WERI-Rb-1 (cell line): ENCODE measurements at regions not wholly inside any gene's neighbourhood (a gene's known extent, or its start where the extent isn't known, plus 50 kb on each side); places are given as distances from the start of the nearest gene placed in this dataset.
A peak's percentile ranks its signal among the peaks of the same experiment; 100 is the strongest.

Experiments used
- DNase-seq: peaks from one replicate; pipeline ENCODE4 v3.0.0-alpha.2; 2020
- H3K27ac ChIP-seq: fragments of 250-450 bp; sonication (Bioruptor Pico); 2 replicates; pipeline ENCODE4 v1.5.1; 2020; ENCODE audit warnings: mild to moderate bottlenecking, moderate library complexity
- H3K27me3 ChIP-seq: fragments of 250-450 bp; sonication (Bioruptor Pico); 2 replicates; pipeline ENCODE4 v1.5.1; 2021; ENCODE audit warnings: mild to moderate bottlenecking, low read depth, moderate library complexity; ENCODE audit not compliant: insufficient read depth, severe bottlenecking
- H3K36me3 ChIP-seq: fragments of 250-450 bp; sonication (Bioruptor Pico); 2 replicates; pipeline ENCODE4 v1.5.1; 2020; ENCODE audit warnings: mild to moderate bottlenecking, moderate library complexity
- H3K4me3 ChIP-seq: 2 replicates; pipeline ENCODE4 v1.5.1; 2011; ENCODE audit warnings: low read depth, mild to moderate bottlenecking, control low read depth, low read length
- H3K9me3 ChIP-seq: fragments of 250-450 bp; sonication (Bioruptor Pico); 2 replicates; pipeline ENCODE4 v1.5.1; 2021; ENCODE audit warnings: mild to moderate bottlenecking, moderate library complexity; ENCODE audit not compliant: severe bottlenecking
- CTCF ChIP-seq: IDR thresholded peaks from 2 replicates; pipeline ENCODE4 v1.5.1; 2011; ENCODE audit warnings: low read depth, mild to moderate bottlenecking, control low read depth, inconsistent platforms, low read length

GRCh38 chr1:239718571-239718970, 332.2 kb downstream of the CHRM3 start:
- Histone ChIP-seq H3K36me3 (no peaks in the 10 kb centered on the region), H3K27ac (no peak overlapping the region), H3K4me3 (no peak overlapping the region), H3K27me3 (no peaks in the 10 kb centered on the region), H3K9me3 (no peaks in the 10 kb centered on the region)
- no peak for TF ChIP-seq CTCF
- no peak for DNase-seq

GRCh38 chr1:239718997-239719628, 332.7 kb downstream of the CHRM3 start:
- H3K27me3 ChIP-seq, result no peaks in the 10 kb centered on the region
- H3K36me3 ChIP-seq, result no peaks in the 10 kb centered on the region
- H3K9me3 ChIP-seq, result no peaks in the 10 kb centered on the region
- H3K4me3 ChIP-seq, result peak overlapping the region; percentile 28
- peak; percentile 39 for DNase-seq
- no peak for TF ChIP-seq CTCF
- H3K27ac ChIP-seq, result no peak overlapping the region

GRCh38 chr1:239719642-239720258, 333.4 kb downstream of the CHRM3 start:
- no peak for TF ChIP-seq CTCF
- H3K9me3 ChIP-seq, result no peaks in the 10 kb centered on the region
- no peak overlapping the region for H3K27ac ChIP-seq
- peak overlapping the region; percentile 28 for H3K4me3 ChIP-seq
- DNase-seq, result no peak
- no peaks in the 10 kb centered on the region for H3K27me3 ChIP-seq
- H3K36me3 ChIP-seq, result no peaks in the 10 kb centered on the region

GRCh38 chr1:239722035-239722434, 335.7 kb downstream of the CHRM3 start:
- no peaks in the 10 kb centered on the region for H3K9me3 ChIP-seq
- no peak for TF ChIP-seq CTCF
- no peak for DNase-seq
- H3K27me3 ChIP-seq, result no peaks in the 10 kb centered on the region
- H3K4me3 ChIP-seq, result no peak overlapping the region
- no peaks in the 10 kb centered on the region for H3K36me3 ChIP-seq
- H3K27ac ChIP-seq, result no peak overlapping the region

- Histone ChIP-seq H3K9me3 (no peaks in the 10 kb centered on the region), H3K27ac (no peak overlapping the region), H3K4me3 (no peak overlapping the region), H3K36me3 (no peaks in the 10 kb centered on the region), H3K27me3 (no peaks in the 10 kb centered on the region)
- no peak for TF ChIP-seq CTCF
- no peak for DNase-seq
These were observed 337.5 kb downstream of the CHRM3 start for GRCh38 chr1:239723776-239724367.
